ENCODE measurements at regions not wholly inside any gene's neighbourhood (a gene's known extent, or its start where the extent isn't known, plus 50 kb on each side); places are given as distances from the start of the nearest gene placed in this dataset.

DNA sequence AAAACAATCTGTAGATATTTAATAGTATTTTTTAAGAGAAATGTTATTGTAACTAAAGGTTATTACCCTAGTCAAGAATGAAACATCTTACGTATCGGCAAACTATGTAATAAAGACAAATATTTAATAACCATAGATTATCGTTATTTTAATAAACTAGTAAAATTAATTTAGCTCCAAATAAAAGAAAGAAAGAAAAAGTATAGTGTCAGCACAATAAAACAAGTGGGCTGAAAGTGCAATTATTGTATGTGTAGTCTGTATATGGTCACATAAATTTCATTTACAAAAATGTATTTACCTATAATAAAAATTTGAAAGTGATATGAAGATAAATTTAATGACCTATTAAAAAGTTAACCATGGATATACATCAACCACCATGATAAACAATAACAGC, 1258.4 kb upstream of the MIR17HG start:
- TF ChIP-seq, protein P1, sequence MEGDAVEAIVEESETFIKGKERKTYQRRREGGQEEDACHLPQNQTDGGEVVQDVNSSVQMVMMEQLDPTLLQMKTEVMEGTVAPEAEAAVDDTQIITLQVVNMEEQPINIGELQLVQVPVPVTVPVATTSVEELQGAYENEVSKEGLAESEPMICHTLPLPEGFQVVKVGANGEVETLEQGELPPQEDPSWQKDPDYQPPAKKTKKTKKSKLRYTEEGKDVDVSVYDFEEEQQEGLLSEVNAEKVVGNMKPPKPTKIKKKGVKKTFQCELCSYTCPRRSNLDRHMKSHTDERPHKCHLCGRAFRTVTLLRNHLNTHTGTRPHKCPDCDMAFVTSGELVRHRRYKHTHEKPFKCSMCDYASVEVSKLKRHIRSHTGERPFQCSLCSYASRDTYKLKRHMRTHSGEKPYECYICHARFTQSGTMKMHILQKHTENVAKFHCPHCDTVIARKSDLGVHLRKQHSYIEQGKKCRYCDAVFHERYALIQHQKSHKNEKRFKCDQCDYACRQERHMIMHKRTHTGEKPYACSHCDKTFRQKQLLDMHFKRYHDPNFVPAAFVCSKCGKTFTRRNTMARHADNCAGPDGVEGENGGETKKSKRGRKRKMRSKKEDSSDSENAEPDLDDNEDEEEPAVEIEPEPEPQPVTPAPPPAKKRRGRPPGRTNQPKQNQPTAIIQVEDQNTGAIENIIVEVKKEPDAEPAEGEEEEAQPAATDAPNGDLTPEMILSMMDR (IDR thresholded peaks at IDR 0.05; ENCODE audit: insufficient read depth, low read length): no peak
- TF ChIP-seq, protein P2, sequence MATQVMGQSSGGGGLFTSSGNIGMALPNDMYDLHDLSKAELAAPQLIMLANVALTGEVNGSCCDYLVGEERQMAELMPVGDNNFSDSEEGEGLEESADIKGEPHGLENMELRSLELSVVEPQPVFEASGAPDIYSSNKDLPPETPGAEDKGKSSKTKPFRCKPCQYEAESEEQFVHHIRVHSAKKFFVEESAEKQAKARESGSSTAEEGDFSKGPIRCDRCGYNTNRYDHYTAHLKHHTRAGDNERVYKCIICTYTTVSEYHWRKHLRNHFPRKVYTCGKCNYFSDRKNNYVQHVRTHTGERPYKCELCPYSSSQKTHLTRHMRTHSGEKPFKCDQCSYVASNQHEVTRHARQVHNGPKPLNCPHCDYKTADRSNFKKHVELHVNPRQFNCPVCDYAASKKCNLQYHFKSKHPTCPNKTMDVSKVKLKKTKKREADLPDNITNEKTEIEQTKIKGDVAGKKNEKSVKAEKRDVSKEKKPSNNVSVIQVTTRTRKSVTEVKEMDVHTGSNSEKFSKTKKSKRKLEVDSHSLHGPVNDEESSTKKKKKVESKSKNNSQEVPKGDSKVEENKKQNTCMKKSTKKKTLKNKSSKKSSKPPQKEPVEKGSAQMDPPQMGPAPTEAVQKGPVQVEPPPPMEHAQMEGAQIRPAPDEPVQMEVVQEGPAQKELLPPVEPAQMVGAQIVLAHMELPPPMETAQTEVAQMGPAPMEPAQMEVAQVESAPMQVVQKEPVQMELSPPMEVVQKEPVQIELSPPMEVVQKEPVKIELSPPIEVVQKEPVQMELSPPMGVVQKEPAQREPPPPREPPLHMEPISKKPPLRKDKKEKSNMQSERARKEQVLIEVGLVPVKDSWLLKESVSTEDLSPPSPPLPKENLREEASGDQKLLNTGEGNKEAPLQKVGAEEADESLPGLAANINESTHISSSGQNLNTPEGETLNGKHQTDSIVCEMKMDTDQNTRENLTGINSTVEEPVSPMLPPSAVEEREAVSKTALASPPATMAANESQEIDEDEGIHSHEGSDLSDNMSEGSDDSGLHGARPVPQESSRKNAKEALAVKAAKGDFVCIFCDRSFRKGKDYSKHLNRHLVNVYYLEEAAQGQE (IDR thresholded peaks at IDR 0.05; ENCODE audit: insufficient replicate concordance, low read depth): no peak
- TF ChIP-seq POLR2AphosphoS5 (IDR thresholded peaks at IDR 0.05; ENCODE audit: low read depth) (no peak), GABPA (IDR thresholded peaks at IDR 0.05; ENCODE audit: low read depth) (no peak), SPI1 (IDR thresholded peaks at IDR 0.05; ENCODE audit: borderline replicate concordance, low read depth) (no peak)
